Keratinocyte (primary cell): ENCODE measurements at regions not wholly inside any gene's neighbourhood (a gene's known extent, or its start where the extent isn't known, plus 50 kb on each side); places are given as distances from the start of the nearest gene placed in this dataset.

ENCODE experiments used
- DNase-seq: peaks from one replicate; pipeline ENCODE4 v3.0.0-alpha.2; 2011; ENCODE audit warnings: low read depth, missing footprints, low spot score
- FAIRE-seq: peaks from 2 replicates; lab custom pipeline; 2011; peaks lifted over from hg19 to GRCh38; lab: Jason Lieb, UNC
- H2AFZ ChIP-seq: 2 replicates; pipeline ENCODE4 v1.6.0; 2012; ENCODE audit warnings: low read length, control low read depth, inconsistent platforms; ENCODE audit not compliant: control insufficient read depth
- H3K27ac ChIP-seq: 2 replicates; pipeline ENCODE4 v1.5.1; 2011; ENCODE audit warnings: low read length; ENCODE audit not compliant: control insufficient read depth, insufficient read depth
- H3K27me3 ChIP-seq: 3 replicates; pipeline ENCODE4 v1.6.0; 2011; ENCODE audit warnings: low read length; ENCODE audit not compliant: control insufficient read depth, insufficient read depth; ENCODE audit errors: extremely low read depth
- H3K36me3 ChIP-seq, 2 experiments: 2 replicates in 1 of 2; 3 replicates in 1 of 2; pipeline ENCODE4 v1.5.1; 2011; ENCODE audit warnings: low read length in 2 of 2, mild to moderate bottlenecking in 1 of 2; ENCODE audit not compliant: control insufficient read depth in 2 of 2, insufficient read depth in 2 of 2; ENCODE audit errors: extremely low read depth in 1 of 2
- H3K4me1 ChIP-seq: 3 replicates; pipeline ENCODE4 v1.5.1; 2011; ENCODE audit warnings: low read length; ENCODE audit not compliant: control insufficient read depth, insufficient read depth; ENCODE audit errors: extremely low read depth
- H3K4me2 ChIP-seq: 3 replicates; pipeline ENCODE4 v1.6.0; 2011; ENCODE audit warnings: low read depth, low read length; ENCODE audit not compliant: control insufficient read depth, insufficient read depth; ENCODE audit errors: extremely low read depth
- H3K4me3 ChIP-seq, 3 experiments: fragments of 200-600 bp in 1 of 3; sonication (generic) in 1 of 3; 2 replicates in 2 of 3; 3 replicates in 1 of 3; pipeline ENCODE4 v1.5.1; 2011 to 2016; ENCODE audit warnings: low read length in 3 of 3, mild to moderate bottlenecking in 3 of 3, control low read depth in 2 of 3, inconsistent platforms in 1 of 3, low read depth in 1 of 3, mixed read lengths in 1 of 3, mixed run types in 1 of 3, moderate library complexity in 1 of 3; ENCODE audit not compliant: control insufficient read depth in 2 of 3, insufficient read depth in 2 of 3; ENCODE audit errors: extremely low read depth in 1 of 3
- H3K79me2 ChIP-seq: 2 replicates; pipeline ENCODE4 v1.6.0; 2012; ENCODE audit warnings: low read length; ENCODE audit not compliant: control insufficient read depth, insufficient read depth
- H3K9ac ChIP-seq: 3 replicates; pipeline ENCODE4 v1.6.0; 2011; ENCODE audit warnings: low read length; ENCODE audit not compliant: control insufficient read depth, insufficient read depth; ENCODE audit errors: extremely low read depth
- H3K9me1 ChIP-seq: 3 replicates; pipeline ENCODE4 v1.6.0; 2011; ENCODE audit warnings: low read length; ENCODE audit not compliant: control insufficient read depth, insufficient read depth; ENCODE audit errors: extremely low read depth
- H3K9me3 ChIP-seq: 2 replicates; pipeline ENCODE4 v1.5.1; 2012; ENCODE audit warnings: low read depth, low read length; ENCODE audit not compliant: control insufficient read depth
- H4K20me1 ChIP-seq: 3 replicates; pipeline ENCODE4 v1.6.0; 2011; ENCODE audit warnings: low read length; ENCODE audit not compliant: control insufficient read depth, insufficient read depth; ENCODE audit errors: extremely low read depth
- EZH2 ChIP-seq: IDR thresholded peaks from one replicate; pipeline ENCODE4 v1.6.1; 2012; ENCODE audit warnings: inconsistent platforms, mild to moderate bottlenecking, low read length, moderate library complexity
- dilution Hi-C: fragments of 300-500 bp; cut with MboI; formaldehyde crosslinking; loops from one replicate; pipeline ENCODE4 v1.7.0; 2020; ENCODE audit warnings: low sequenced_read_pairs; ENCODE audit not compliant: extremely low pct_ligation_motif_present
- TF ChIP-seq, protein P1 (sequence below), 3 experiments: IDR thresholded peaks in 1 of 3; conservative IDR thresholded peaks in 1 of 3; optimal IDR thresholded peaks in 1 of 3; 2 replicates in 2 of 3; 3 replicates in 1 of 3; pipeline versions ENCODE3 to v1.5.1; 2011; ENCODE audit warnings: low read length in 3 of 3, mild to moderate bottlenecking in 3 of 3, moderate library complexity in 2 of 3, control low read depth in 1 of 3, inconsistent platforms in 1 of 3; ENCODE audit not compliant: insufficient read depth in 2 of 3; ENCODE audit errors: extremely low read depth in 1 of 3

DNA sequence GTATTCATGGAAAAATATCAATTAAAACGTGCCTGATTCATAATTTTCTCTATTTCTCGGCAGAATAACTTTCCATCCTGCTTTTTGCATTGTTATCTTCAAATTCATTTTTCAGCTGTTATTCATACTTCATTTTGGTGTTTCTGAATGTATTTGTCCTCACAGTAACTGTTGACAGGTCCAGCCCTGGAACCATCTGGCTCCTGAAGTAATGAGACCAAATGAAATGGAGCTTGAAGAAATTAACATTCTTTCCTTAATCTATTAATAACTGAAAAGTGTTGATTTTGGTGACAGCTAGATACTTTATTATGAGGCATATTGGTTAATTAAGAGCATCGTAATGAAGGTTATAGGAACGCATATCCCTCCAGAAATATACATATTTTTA lies 257.0 kb upstream of the MINDY3 start:
- FAIRE-seq (no peak), DNase-seq (no peak)
- Histone ChIP-seq H3K4me2 (no peak overlapping the region), H3K27ac (no peak overlapping the region), H3K4me1 (no peaks in the 10 kb centered on the region), H3K79me2 (no peaks in the 10 kb centered on the region), H3K9me3 (no peaks in the 10 kb centered on the region), H3K27me3 (no peaks in the 10 kb centered on the region), H3K4me3 (no peak overlapping the region), H2AFZ (no peak overlapping the region), H3K9me1 (no peaks in the 10 kb centered on the region), H3K9ac (no peak overlapping the region), H4K20me1 (no peaks in the 10 kb centered on the region), H3K36me3 (no peaks in the 10 kb centered on the region)
- dilution Hi-C loops = no loop called here
- TF ChIP-seq, protein P1, sequence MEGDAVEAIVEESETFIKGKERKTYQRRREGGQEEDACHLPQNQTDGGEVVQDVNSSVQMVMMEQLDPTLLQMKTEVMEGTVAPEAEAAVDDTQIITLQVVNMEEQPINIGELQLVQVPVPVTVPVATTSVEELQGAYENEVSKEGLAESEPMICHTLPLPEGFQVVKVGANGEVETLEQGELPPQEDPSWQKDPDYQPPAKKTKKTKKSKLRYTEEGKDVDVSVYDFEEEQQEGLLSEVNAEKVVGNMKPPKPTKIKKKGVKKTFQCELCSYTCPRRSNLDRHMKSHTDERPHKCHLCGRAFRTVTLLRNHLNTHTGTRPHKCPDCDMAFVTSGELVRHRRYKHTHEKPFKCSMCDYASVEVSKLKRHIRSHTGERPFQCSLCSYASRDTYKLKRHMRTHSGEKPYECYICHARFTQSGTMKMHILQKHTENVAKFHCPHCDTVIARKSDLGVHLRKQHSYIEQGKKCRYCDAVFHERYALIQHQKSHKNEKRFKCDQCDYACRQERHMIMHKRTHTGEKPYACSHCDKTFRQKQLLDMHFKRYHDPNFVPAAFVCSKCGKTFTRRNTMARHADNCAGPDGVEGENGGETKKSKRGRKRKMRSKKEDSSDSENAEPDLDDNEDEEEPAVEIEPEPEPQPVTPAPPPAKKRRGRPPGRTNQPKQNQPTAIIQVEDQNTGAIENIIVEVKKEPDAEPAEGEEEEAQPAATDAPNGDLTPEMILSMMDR (optimal IDR thresholded peaks at IDR 0.05 in 1 of 3, IDR thresholded peaks at IDR 0.05 in 1 of 3, conservative IDR thresholded peaks at IDR 0.05 in 1 of 3; ENCODE audit: extremely low read depth in 1 of 3, insufficient read depth in 2 of 3, low read length in 3 of 3) = no peak

- dilution Hi-C loops = no loop called here
- FAIRE-seq = no peak
Observed at GRCh38 chr10:16119445-16119844, 259.1 kb upstream of the MINDY3 start.

More at GRCh38 chr10:16119445-16119844, 259.1 kb upstream of the MINDY3 start:
- Histone ChIP-seq H3K9ac (no peak overlapping the region), H3K4me3 (no peak overlapping the region), H3K4me2 (no peak overlapping the region), H3K27me3 (no peaks in the 10 kb centered on the region), H3K27ac (no peak overlapping the region), H3K36me3 (no peaks in the 10 kb centered on the region), H3K79me2 (no peaks in the 10 kb centered on the region), H2AFZ (no peak overlapping the region), H4K20me1 (no peaks in the 10 kb centered on the region), H3K9me1 (no peaks in the 10 kb centered on the region), H3K9me3 (no peaks in the 10 kb centered on the region), H3K4me1 (no peaks in the 10 kb centered on the region)
- no peak for DNase-seq
- no peak for TF ChIP-seq EZH2
- TF ChIP-seq, protein P1 (optimal IDR thresholded peaks at IDR 0.05 in 1 of 3, IDR thresholded peaks at IDR 0.05 in 1 of 3, conservative IDR thresholded peaks at IDR 0.05 in 1 of 3; ENCODE audit: extremely low read depth in 1 of 3, insufficient read depth in 2 of 3, low read length in 3 of 3) = no peak
